DOHH2 (cell line): ENCODE measurements at regions not wholly inside any gene's neighbourhood (a gene's known extent, or its start where the extent isn't known, plus 50 kb on each side); places are given as distances from the start of the nearest gene placed in this dataset.

Experiments
- EZH2phosphoT487 ChIP-seq: fragments of 200-600 bp; sonication (generic); IDR thresholded peaks from 2 replicates; pipeline ENCODE4 v1.6.1; 2017; ENCODE audit warnings: borderline replicate concordance, mild to moderate bottlenecking, antibody characterized with exemption, low read length, moderate library complexity, mixed read lengths
- TF ChIP-seq, protein P1 (sequence below): fragments of 200-600 bp; sonication (generic); IDR thresholded peaks from one replicate; pipeline ENCODE4 v1.5.1; 2014; ENCODE audit warnings: antibody characterized with exemption, mild to moderate bottlenecking, low read depth, low read length; ENCODE audit not compliant: poor library complexity, severe bottlenecking

DNA sequence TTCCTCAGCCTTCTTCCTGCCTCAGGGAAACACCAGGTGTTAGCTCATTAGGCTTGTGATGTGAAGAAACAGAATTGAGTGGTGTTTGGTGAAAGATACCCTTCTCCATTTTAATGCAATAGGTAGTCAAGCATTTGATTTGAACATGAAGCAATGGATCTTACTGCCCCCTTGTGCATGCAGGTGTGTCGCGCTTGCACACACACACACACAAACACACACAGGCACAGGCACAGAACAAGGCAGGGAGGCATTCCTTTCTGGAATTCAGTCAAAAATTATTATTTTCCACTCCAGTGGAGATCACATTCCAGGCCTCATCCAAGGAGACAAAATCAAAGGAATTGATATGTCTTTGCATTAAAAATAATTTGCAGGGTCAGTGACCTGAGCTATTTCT lies 667.0 kb upstream of the MARCKS start:
- TF ChIP-seq, protein P1, sequence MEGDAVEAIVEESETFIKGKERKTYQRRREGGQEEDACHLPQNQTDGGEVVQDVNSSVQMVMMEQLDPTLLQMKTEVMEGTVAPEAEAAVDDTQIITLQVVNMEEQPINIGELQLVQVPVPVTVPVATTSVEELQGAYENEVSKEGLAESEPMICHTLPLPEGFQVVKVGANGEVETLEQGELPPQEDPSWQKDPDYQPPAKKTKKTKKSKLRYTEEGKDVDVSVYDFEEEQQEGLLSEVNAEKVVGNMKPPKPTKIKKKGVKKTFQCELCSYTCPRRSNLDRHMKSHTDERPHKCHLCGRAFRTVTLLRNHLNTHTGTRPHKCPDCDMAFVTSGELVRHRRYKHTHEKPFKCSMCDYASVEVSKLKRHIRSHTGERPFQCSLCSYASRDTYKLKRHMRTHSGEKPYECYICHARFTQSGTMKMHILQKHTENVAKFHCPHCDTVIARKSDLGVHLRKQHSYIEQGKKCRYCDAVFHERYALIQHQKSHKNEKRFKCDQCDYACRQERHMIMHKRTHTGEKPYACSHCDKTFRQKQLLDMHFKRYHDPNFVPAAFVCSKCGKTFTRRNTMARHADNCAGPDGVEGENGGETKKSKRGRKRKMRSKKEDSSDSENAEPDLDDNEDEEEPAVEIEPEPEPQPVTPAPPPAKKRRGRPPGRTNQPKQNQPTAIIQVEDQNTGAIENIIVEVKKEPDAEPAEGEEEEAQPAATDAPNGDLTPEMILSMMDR, result no peak
- TF ChIP-seq EZH2phosphoT487, result no peak
